Muscle layer of colon (tissue), 2 donors: ENCODE measurements at regions not wholly inside any gene's neighbourhood (a gene's known extent, or its start where the extent isn't known, plus 50 kb on each side); places are given as distances from the start of the nearest gene placed in this dataset.

Source experiments
- H3K27ac ChIP-seq: one replicate; pipeline ENCODE4 v1.7.0; 2013; ENCODE audit warnings: low read depth, mild to moderate bottlenecking, low read length, moderate library complexity
- H3K27me3 ChIP-seq, 2 donors: one replicate each; pipeline ENCODE4 v1.7.0; 2013; ENCODE audit warnings: low read length in 2 of 2, mild to moderate bottlenecking in 2 of 2; ENCODE audit not compliant: insufficient read depth in 2 of 2, control insufficient read depth in 1 of 2
- H3K36me3 ChIP-seq: one replicate; pipeline ENCODE4 v1.7.0; 2013; ENCODE audit warnings: mild to moderate bottlenecking, low read length; ENCODE audit not compliant: insufficient read depth
- H3K4me1 ChIP-seq: one replicate; pipeline ENCODE4 v1.7.0; 2013; ENCODE audit warnings: mild to moderate bottlenecking, low read length; ENCODE audit not compliant: insufficient read depth
- H3K4me3 ChIP-seq, 2 donors: one replicate each; pipeline ENCODE4 v1.7.0; 2013; ENCODE audit warnings: low read length in 2 of 2, low read depth in 1 of 2, mild to moderate bottlenecking in 1 of 2, moderate library complexity in 1 of 2
- H3K9ac ChIP-seq: one replicate; pipeline ENCODE4 v1.7.0; 2013; ENCODE audit warnings: low read length
- H3K9me3 ChIP-seq: one replicate; pipeline ENCODE4 v1.7.0; 2013; ENCODE audit warnings: mild to moderate bottlenecking, low read length
- donor health status: abdominal sarcoma.
- donor health status: Adenocarcinoma of cecum.

DNA sequence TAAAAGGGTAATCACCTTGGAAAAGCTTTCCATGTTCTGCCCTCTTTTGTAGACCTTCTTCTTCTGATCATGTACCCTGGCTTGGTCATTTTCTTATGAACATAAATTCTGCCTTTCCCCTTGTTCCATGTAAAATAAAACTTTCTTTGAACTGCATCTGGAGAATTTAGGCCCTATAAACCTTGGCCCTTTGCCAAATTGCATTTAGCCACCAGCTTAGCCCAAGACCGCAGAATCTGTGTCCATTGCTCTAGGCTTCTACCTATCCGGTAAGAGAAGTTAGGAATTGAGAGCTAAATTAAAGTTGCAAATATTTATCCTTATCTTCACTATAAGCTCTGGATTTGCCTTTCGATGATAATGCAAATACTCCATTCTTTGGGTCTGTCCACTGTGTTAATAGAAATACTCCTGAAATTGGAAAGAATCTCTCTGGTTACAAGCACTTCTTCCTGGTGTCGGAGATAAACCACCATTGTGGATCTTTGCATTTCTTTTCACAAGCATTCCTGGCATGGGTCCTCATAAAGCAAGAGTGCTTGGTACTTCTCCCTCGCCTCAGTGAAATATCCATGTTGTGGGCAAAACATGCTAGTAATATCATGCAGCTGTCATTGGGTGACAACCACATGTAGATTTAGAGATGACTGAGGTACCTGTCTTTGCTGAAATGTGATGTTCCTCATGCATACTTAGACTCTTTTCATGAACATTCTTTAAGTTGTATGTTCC is 698.0 kb upstream of the WWC1 start:
- Histone ChIP-seq H3K27ac (no peak overlapping the region), H3K9me3 (no peaks in the 10 kb centered on the region), H3K4me1 (no peaks in the 10 kb centered on the region), H3K4me3 (no peak overlapping the region), H3K9ac (no peak overlapping the region), H3K36me3 (no peaks in the 10 kb centered on the region), H3K27me3 (no peaks in the 10 kb centered on the region)

DNA sequence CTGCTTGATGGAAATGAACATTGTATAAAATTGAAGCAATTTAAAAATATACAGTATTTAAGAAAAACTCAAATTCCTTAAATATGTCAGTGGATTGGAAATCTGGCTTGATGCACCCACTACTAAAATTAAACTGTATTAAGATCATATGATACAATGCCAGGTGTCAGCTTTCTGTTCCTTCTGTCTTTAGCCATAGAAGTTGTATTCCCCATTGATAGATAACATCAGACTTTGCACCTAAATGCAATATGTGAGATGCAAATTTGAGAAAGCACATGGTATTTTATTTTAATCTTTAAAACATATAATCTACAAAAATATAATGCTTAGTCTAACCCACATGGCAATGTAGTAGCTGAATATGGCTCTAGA is 697.4 kb upstream of the WWC1 start:
- H3K9ac ChIP-seq, result no peak overlapping the region
- no peaks in the 10 kb centered on the region for H3K27me3 ChIP-seq
- H3K4me3 ChIP-seq, result no peak overlapping the region
- no peaks in the 10 kb centered on the region for H3K9me3 ChIP-seq
- H3K36me3 ChIP-seq, result no peaks in the 10 kb centered on the region
- no peaks in the 10 kb centered on the region for H3K4me1 ChIP-seq
- no peak overlapping the region for H3K27ac ChIP-seq

DNA sequence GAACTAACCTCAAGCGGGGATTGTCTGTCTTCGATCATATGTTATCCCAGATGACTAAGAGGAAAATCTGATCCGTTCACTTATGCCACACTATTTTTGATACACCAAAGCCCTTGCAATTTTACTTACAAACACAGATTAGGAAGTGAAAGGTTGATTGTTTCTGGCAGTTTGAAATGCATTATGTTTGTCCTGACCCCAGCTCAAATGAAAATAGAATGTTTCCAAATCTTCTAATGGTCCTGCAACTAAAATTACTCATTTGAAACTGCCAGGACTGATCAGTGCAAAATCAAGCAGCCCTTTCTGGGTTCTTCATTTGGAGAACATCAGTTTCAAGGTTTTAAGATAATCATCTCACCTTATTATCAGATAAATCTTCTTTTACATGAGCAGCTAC is 696.7 kb upstream of the WWC1 start:
- no peaks in the 10 kb centered on the region for H3K4me1 ChIP-seq
- no peaks in the 10 kb centered on the region for H3K36me3 ChIP-seq
- no peak overlapping the region for H3K4me3 ChIP-seq
- no peak overlapping the region for H3K27ac ChIP-seq
- no peak overlapping the region for H3K9ac ChIP-seq
- no peaks in the 10 kb centered on the region for H3K27me3 ChIP-seq
- no peaks in the 10 kb centered on the region for H3K9me3 ChIP-seq

DNA sequence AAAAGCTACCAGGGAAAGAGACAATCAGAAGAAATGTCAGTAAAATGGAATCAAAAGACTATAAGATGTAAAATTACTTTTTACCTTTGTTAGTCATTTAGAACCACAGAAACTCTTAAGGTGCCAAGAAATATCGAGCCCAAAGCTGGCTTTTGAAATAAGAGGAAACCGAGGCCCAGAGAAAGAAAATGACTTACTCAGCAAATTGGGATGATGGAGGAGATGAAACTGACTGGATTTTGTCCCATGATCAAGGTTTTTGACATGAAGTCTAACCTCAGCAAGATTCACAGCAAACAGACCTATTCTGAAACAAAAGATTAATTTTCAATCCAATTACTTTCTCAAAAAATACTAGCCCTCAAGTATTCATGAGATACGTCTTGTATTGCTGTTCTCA is 696.2 kb upstream of the WWC1 start:
- no peak overlapping the region for H3K4me3 ChIP-seq
- no peaks in the 10 kb centered on the region for H3K4me1 ChIP-seq
- H3K27ac ChIP-seq, result no peak overlapping the region
- H3K36me3 ChIP-seq, result no peaks in the 10 kb centered on the region
- H3K9me3 ChIP-seq, result no peaks in the 10 kb centered on the region
- no peak overlapping the region for H3K9ac ChIP-seq
- no peaks in the 10 kb centered on the region for H3K27me3 ChIP-seq

DNA sequence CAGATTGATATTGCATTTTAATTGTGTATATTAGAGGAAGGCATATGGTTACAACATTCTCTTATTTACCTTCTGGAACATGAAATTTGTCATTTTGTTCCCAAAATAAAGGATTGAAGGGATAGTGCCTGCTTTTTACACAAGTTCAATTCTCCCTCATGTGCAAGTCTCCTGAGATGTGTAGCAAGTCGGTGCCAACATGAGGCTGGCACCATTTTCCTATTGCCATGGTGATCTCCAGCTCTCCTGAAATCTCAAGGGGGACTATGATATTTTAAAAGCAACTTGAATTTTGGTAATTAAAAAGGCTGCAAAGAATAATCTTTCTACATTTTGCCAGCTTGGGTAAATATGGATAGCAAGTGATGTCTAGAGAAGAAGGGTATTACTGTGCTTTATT is 693.3 kb upstream of the WWC1 start:
- H3K9ac ChIP-seq, result no peak overlapping the region
- no peak overlapping the region for H3K27ac ChIP-seq
- H3K36me3 ChIP-seq, result no peaks in the 10 kb centered on the region
- no peaks in the 10 kb centered on the region for H3K4me1 ChIP-seq
- H3K9me3 ChIP-seq, result no peaks in the 10 kb centered on the region
- no peak overlapping the region for H3K4me3 ChIP-seq
- H3K27me3 ChIP-seq, result no peaks in the 10 kb centered on the region

DNA sequence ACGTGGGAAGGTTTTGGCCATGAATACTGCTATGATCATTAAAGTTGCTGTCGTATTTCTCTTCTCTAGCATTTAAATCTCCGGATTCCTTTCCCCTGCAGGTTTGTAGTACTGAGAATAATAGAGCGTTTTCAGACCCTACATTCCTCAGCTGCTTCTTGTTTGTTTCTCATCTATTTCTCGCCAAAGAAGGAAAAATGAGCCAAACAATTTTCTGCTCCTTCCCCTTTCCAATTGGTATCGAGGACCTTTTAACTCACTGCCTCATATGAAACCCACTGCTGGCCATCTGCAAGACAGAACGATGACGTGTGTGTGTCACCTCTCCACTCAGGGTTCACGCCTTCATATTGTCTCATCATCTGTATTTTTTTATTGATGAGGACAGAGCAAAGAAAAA is 689.4 kb upstream of the WWC1 start:
- H3K4me1 ChIP-seq, result no peaks in the 10 kb centered on the region
- no peak overlapping the region for H3K27ac ChIP-seq
- no peak overlapping the region for H3K9ac ChIP-seq
- no peaks in the 10 kb centered on the region for H3K36me3 ChIP-seq
- H3K4me3 ChIP-seq, result no peak overlapping the region
- no peaks in the 10 kb centered on the region for H3K27me3 ChIP-seq
- H3K9me3 ChIP-seq, result no peaks in the 10 kb centered on the region

DNA sequence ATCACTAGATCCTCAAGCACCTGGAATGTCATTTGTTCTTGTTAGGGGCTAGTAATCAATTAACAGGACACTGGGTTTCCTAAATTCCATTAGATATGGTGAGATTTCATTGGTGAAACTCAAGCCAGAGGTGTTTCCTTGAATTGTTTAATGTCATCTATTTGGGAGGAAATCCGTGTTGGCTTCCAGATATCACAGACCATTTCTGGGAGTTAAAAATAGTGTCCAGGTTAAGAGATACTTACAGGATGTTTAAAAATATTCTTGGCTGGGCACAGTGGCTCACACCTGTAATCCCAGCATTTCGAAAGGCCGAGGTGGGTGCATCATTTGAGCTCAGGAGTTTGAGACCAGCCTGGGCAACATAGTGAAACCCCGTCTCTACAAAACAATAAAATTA is 688.3 kb upstream of the WWC1 start:
- Histone ChIP-seq H3K9ac (no peak overlapping the region), H3K27ac (no peak overlapping the region), H3K9me3 (no peaks in the 10 kb centered on the region), H3K4me3 (no peak overlapping the region), H3K36me3 (no peaks in the 10 kb centered on the region), H3K27me3 (no peaks in the 10 kb centered on the region), H3K4me1 (no peaks in the 10 kb centered on the region)

DNA sequence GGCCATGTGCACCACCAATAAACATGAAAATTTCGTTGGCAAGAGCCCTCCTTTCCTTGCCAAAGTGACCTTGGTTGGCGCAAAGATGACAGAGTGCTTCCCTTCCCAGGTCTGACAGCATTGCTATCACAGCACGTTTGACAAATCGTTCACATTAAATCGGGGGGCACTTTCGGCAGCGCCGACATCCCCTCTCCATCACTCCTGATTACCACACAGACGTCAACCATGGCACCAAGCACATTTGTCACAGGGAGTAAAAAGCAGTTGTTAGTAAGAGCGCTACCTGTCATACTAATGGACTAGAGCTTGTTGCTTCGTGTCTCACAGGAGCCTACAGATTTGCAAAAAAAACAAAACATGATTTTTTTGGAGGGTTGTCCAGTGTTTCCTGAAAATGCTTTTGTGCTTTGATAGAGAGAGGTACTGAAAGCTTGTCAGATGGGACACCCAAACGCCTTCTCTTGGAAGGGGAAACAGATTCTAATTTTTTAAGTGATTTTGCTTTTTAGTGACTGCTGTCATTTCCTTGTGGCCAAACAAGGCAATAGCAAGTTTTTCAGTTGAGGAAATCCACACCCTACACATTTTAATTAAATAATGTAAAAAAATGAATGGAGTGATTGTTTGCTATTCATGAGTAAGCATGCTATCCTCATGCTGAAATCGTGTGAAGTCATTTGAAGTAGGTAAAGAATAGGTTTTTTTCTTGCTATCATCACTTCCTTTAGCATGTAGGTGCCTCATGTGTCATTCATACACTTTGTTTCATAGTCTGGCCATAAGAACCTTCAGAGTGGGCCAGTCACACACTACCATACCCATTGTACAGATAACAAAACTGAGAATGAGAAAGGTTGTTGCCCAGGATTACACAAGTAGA is 682.8 kb upstream of the WWC1 start:
- H3K36me3 ChIP-seq, result no peaks in the 10 kb centered on the region
- H3K9me3 ChIP-seq, result no peaks in the 10 kb centered on the region
- H3K4me3 ChIP-seq, result no peak overlapping the region
- H3K9ac ChIP-seq, result no peak overlapping the region
- no peaks in the 10 kb centered on the region for H3K4me1 ChIP-seq
- no peaks in the 10 kb centered on the region for H3K27me3 ChIP-seq
- H3K27ac ChIP-seq, result no peak overlapping the region

DNA sequence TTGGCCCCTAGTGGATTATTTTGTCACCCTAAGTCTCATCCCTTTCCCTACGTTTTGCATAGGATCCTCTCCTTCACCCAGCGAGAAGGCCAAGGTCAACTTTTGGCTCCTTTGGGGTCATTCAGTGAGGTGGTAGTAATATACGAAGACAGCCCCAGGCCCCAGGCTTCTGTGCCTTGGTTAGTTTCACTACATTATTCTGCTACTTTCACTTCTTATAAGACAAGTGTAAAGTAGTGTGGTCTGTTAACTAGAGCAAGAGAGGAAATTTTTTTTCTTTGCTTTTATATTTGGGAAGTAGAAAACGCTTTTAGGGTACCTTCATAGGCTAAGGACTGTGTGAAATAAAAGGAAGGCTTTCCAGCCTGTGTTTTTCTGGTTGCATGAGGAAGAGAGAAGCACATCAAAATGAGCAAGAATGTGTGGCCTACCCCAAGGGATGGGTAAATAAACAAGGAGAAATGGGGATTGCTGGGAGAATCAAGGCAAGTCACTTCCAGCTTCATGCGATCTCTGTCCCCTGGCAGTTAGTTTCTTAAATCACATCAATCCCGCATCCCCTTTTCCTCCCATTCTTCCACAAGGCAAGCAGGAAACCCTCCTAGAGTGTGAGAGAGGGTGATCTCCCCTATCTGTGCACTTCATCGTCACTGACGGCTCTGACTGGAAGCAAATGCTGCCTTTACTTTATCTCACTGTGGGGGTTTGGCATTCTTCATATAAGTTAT is 677.0 kb upstream of the WWC1 start:
- Histone ChIP-seq H3K4me1 (no peaks in the 10 kb centered on the region), H3K9ac (no peak overlapping the region), H3K9me3 (no peaks in the 10 kb centered on the region), H3K27ac (no peak overlapping the region), H3K36me3 (no peaks in the 10 kb centered on the region), H3K4me3 (no peak overlapping the region), H3K27me3 (no peaks in the 10 kb centered on the region)

DNA sequence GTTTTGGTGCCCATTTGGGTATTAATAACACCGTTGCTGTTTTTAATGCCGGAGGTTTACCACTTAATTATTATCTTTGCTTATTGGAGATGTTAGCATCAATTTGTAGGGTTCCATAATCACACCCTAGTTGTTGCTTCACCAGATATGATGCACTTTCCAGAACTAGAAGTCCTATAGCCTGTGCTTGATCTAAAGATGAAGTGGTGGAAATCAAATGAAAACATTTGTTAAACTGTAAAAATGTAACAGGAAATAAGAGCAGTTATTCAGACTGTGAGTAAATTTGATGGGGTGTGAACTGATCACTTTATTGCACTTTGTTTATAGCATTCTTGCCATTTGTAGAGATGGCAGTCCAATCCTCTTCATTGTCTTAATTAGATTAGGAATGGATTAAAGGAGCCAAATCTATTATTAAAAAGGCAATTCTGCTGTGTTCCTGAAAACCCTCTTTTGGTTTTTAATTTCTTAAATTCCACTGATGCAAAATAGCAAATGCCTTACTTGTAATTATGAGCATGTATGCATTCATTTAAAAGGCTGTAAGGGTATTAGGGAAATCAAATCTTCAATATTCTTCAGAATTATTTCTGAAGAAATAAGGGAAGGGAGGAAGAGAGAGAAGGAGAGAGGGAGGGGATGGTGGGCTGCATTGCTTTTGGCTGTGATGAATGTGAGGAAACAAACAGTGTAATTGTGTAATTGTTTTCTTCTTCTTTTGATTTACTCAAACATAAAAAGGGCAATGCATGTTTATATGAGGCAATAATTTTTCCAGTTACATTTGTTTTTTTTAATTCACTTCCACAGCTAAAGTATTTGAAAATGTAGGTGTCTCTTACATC is 675.2 kb upstream of the WWC1 start:
- Histone ChIP-seq H3K27me3 (no peaks in the 10 kb centered on the region), H3K9ac (no peak overlapping the region), H3K4me1 (no peaks in the 10 kb centered on the region), H3K9me3 (no peaks in the 10 kb centered on the region), H3K27ac (no peak overlapping the region), H3K36me3 (no peaks in the 10 kb centered on the region), H3K4me3 (no peak overlapping the region)

DNA sequence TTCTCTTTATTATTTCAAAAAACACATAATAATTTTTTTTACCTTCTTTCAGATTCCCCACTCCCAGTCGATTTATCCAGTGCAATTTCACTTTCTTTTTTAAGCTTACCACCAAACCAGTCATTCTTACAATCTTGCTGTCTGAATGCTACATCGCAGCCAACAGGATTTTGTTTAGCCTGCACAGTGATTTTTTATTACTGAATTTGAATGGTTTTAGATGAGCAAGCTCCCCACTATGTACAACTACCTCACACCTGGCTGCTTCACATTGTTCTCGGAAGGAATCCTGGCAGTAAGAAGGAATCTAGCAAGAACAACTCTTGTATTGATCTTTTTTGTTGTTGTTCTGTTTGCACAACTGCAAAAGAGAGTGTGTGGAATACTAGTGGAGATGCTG is 668.1 kb upstream of the WWC1 start:
- H3K4me3 ChIP-seq, result no peak overlapping the region
- H3K4me1 ChIP-seq, result no peaks in the 10 kb centered on the region
- H3K27ac ChIP-seq, result no peak overlapping the region
- no peaks in the 10 kb centered on the region for H3K36me3 ChIP-seq
- no peak overlapping the region for H3K9ac ChIP-seq
- H3K9me3 ChIP-seq, result no peaks in the 10 kb centered on the region
- H3K27me3 ChIP-seq, result no peaks in the 10 kb centered on the region
